ENCODE measurements at regions not wholly inside any gene's neighbourhood (a gene's known extent, or its start where the extent isn't known, plus 50 kb on each side); places are given as distances from the start of the nearest gene placed in this dataset.

DNA sequence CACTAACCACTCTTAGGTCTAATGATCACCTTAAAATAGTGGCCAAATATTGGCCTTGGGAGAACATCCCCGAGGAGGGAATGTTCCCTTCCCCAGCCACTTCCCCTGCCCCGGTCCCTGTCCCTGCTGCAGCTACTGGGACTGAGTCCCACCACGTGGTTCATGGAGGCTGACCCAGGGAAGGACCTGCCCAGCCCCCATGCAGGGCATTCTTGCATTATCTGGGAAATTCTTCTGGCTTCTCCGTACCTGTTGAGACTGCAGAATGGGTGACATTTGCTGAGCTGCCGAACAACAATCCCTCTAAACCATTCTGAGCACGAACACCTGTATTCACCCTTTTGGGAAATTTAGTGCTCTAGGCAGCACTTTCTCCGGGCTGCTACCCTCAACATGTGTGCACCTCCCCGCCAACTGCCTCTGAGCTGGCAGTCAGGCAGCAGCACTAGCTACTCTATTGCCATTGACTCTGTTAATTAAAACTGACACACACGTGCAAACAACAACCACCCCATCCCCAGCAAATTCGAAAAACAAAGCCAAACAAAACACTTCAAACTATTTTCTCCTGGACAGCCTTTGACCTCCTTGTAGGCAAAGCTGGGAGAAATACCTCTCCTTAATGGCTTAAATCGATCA lies 567.4 kb upstream of the MKI67 start:
- no peak for FAIRE-seq

DNA sequence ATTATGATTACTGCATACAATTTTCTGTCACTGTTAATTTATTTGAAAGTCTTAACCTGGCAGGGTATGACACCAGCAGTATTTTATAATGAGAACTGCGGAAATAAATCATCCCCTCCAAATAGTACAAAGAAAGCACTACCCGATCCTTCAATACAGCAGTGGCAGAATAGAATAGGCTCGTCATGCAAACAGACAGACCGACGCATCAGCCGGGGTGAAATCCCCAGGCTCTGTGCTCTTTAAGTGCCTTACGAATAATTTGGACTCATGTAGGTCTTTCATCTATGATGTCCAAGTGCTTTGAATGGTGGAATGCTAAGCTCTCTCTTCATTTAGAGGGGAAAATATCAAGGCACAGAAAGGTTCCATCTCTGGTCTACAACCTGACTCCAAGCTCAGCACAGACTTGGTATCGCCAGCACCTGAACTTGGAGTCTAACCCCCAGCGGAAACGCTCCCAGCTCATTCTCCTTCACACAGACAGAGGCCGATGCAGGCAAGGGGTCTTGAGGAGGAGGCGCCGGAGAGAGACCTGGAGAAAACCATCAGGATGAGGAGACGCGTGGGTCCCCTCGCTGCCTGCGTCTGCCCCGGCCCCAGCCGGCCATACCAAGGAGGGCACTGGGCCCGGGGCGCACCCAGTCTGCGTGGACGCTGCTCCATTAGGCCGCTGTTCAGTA lies 568.1 kb upstream of the MKI67 start:
- FAIRE-seq = no peak

DNA sequence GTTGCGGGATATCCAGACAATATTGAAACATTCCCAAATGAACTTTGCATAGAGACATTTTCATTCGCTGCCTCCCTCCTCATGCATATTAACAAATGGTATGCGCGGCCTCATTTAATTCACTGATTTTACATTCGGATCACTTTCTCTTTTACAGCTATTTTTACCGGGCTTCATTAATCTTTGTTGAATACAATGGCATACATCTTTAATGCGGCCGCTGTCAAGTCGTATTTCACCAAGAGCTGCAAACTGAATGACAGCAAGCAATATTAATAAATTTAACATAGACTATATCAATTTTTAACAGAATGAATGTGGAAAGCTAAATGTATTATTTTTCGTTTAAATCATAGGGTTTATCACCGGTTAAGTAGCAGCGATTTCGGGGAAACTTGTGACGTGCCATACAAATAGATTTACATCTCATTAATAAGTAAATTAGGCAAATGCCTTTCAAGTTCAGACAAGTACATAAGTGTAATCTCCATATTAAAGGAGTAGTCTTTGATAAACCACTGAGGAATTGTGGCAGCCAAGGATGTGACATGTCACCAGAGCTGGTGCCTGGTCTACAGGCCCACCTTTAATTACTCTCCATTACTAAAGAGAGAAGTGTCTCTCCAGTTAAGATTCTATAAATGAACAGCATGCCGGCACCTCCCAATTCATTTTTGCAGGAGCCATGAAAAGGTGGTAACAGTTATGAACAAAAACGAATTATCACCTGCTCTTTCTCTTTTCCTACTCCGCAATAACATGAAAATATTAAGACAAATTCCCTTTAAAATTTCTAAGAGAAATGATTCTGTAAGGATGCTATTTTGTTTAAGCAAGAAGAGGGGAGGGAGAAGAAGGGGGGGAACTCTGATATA lies 568.9 kb upstream of the MKI67 start:
- no peak for FAIRE-seq

DNA sequence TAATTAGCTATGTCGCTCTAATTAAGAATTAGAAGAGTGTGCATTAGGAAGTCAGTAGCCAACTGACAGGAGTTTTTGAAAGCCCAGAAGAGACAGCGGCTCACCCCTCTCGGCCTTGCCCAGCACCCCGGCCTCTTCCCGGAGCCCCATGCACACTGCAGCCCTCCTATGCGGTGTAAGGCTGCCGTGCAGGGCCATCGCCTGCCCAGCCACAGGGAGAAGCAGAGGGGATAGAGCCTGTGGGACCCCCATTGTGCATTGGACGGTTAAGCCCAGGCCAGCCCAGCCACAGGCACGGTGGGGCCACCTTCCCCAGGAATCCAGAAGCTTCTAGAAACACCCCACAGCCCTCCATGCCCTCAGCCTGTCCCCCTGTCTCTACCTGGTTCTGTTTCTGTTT lies 569.7 kb upstream of the MKI67 start:
- FAIRE-seq = no peak

DNA sequence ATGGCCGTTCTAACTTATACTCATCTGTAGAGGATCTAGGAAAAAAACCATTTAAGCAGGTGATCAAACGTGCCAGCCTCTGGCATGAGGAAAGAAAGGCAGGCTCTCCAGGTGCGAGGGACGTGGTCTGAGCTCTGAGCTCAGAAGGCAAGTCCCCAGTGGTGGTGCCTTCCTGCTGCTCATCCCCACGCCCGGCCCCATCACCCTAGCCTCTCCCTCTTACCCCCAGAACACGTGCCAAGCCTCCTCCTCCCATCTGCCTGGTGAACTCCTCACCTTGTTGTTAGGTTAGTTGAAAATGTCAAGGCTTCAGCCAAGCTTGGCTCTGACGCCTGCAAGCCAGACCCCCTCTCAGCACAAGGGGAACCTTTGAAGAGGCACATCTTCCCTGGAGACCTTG lies 571.2 kb upstream of the MKI67 start:
- FAIRE-seq = no peak

DNA sequence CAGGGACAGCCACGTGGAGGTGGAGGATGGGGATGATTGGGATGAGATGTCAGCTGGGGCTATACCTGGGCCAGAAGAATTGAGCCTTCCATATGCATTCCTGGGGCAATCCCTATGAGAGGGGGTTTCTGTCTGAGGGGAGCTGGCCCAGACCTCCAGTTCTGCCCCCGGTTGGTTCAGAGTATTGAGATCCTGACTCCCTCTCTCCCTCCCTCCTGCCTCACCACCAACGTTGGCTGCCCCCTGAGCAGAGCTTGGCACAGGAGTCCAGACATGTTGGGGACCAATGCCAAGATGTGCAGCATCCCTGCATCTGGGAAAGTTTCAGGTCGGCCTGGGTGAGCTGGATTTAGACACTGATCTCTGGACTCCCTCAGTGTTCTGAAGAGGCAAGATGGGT lies 575.2 kb upstream of the MKI67 start:
- FAIRE-seq = no peak

DNA sequence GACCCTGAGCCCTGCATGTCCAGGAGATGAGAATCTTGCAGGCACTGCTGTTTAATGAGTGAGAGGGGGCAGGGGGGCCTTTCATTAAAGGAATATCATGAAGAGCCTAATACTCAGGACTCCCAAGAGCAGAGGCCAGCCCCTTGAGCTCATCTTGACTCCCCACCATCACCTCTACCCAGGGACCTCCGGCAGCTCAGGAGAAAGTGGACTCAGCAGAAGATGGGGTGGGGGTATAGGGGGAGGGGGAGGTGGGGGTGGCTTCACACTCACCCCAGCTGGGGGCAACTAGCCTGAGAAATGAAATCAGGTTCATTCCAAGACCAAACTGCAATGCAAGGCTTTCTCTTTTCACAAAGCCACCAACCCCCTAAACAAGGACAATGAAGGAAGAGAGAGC lies 575.6 kb upstream of the MKI67 start:
- no peak for FAIRE-seq

DNA sequence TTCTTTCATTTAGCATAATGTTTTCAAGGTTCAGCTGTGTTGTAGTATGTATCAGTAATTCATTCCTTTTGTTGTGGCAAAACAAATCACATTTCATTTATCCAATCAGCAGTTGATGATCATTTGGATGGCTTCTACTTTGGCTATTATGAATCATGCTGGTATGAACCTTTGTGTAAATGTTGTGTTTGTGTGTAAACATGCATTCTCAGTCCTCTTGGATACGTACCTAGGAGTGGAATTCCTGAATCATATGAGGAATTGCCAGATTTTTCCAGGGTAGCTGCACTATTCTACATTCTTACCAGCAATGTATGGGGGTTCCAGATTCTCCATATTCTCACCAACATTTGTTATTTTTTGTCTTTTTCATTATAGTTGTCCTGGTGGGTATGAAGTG lies 578.5 kb upstream of the MKI67 start:
- no peak for FAIRE-seq

DNA sequence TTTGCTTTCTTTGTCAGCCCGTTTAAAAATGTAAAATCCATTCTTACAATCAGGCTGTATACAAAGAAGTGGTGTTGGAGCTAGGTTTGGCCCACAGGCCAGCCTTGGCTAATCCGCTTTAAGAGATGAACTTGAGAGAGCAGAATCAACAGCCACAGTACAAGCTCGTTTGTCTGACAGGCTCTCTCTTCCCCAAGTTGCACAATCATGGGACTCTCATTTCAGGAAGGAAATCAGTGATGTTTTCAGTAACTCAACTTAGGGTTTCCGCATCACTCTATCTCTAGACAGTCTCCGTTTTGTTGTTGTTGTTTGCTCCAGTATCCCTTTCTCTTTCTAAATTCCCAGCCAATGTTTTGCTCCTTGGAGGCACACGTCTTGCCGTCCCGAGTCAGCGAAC lies 582.0 kb upstream of the MKI67 start:
- no peak for FAIRE-seq

DNA sequence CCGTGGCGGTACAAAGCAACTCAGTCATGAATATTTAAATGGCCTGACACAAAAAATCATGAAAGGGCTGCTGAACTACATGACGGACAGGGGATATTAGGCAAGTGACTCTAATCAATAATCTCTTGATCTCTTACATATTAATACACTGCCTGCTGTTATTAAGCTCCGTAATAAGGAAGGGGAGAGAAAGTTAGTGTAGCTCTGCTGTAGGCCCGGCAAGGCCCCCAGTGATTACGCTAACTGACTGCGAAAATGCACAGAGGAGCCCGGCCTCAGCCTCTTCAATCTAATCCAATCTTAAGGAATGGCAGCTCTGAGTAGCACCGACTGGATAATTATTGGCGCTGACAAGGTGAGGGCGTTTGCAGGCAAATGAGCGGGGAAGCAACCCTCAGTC lies 583.5 kb upstream of the MKI67 start:
- FAIRE-seq = no peak

DNA sequence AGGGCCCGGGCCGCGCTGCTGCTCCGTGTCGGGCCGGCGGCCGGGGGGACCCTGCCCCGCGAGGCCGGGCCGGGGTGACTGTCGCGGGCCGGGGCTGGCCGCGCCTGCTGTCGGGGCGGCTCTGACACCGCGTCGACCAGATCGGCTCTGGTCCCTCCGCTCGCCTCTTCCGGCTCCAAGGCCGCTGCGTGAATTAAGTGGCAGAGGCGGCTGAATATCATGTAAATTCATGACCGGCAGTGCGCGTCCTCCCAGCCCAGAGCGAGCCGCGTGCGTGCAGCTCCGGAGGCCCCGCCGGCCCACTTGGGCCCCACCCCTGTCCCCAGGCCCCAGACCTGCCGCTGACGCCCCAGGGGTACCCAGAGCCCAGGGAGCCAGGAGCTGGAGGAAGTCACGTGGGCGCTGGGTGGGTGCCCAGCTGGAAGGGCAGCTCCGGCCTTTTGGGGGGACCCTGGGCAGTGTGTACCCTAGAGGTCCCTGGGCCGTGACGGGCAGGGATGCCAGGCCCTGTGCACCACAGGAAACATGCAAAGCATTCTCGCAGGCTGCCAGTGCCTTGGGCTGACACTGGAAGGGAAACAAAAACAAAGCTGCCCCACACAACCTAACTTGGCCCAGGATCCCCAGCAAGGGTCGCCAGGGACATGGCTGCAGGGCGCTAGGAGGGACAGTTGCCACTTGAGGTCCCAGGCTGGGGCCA lies 584.0 kb upstream of the MKI67 start:
- no peak for FAIRE-seq

DNA sequence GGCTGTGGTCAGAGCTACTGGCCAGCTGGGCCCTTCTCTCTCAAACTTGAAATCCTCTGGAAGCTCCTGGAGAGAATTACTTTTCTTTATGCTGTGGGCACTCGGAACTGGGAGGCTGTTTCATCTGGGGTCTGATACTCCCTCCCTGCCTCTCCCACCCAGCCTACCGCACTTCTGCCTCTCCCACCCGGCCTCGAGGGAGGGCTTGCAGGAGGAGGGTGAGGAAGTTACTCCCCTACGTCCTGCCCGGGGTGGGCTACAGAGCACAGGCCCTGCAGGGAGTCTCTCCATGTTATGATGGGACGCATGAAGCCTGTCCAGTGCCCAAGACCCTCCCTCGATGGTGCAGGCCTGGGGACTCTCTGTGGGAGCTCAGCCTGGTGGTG lies 584.6 kb upstream of the MKI67 start:
- no peak for FAIRE-seq

DNA sequence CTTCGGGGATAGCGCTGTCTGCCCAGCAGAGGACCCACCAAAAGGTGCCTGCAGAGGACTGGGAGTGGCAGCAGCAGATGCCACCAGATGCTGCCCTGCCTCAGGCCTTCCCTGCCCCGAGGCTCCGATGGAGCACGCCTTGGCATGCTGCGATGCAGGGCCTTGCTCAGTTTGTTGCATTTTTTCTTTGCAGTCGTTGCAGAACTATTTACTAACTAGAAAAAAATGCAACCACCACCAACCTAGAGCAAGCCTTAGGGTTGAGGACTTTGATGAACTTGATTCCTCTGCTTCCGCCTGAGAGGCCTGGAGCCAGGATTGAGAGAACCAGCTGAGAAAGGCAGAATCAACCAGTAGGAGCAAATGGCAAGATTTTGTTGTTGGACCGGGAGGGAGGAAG lies 585.6 kb upstream of the MKI67 start:
- no peak for FAIRE-seq

DNA sequence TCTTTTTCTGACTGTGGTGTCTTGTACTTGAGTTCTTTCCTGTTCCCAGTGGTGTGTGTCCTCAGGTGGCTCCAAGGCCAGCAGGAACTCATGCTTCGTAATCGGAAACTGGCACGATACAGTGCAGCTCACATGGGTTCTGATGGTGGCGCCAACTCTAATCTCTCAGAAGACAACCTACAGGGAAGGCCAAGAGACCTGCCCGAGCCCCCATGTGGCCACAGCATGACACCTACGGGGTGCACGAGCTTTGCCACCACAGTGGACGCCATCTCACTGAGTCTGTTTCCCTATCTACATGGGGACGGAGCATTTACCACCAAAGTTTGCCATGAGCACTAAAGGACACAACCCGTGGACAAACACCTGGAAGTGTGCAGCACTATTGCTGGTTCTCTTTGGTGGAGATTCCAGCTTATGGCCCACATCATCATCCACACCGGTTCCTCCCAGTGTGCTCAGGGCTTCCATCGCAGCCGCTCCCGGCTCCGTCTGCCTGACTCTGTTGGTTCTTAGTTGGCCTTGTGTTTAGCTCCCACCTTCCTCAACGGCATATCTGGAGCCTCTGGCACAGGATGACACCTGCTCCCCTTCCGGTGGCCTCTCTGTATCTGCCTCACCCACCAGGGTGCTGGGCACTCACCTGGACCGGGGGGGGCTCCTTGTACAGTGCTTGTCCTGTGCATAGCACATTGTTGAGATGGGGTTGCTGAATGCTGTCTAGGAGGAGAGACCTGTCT lies 586.6 kb upstream of the MKI67 start:
- FAIRE-seq = no peak

DNA sequence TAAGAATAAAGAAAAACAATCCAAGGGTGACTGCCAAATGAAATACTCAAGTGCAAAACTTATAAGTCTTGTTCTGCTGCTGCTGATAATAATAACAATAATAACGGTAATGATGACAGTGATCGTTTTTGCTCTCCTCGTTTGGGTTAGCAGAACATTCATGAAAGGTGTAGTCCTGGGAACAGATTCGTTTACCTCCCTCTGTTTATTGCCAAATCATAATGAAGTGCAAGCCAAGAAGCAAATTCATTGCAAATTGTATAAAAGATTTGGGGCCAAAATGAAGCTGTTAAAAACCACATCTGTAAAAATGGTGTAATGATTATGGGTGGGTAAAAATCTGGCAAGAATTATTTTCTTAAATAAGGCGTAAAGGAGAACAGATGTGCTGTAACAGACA lies 587.2 kb upstream of the MKI67 start:
- no peak for FAIRE-seq

DNA sequence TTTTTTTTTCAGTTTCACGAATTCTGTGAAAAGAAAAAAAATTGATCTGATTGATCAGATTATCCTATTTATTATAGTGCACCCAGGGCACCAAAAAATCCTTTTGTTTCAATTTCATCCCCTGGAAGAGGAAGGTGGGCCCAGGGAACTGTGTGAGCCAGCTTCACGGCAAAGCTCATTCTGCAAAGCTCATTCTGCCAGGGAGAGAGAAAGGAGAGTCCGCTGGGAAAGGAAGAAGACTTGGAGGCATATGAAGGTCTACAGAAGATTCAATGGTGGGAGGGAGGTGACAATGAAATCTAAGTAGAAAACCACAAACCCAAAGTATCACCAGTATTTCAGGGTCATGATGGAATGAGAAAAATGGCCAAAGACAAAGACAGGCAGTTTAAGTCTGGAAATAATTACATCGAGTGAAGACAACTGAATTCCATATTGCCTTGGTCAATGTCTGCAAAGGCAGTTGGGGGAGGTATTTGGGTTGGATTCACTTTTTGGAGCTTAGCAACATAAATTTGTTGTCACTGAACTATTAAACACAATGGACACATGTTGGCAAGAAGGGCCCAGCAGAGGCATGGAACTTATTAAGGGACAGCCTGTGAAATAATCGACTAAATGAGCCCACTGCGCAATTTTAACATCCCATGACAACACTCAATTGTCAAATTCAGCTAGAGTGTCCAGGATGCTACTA lies 587.8 kb upstream of the MKI67 start:
- no peak for FAIRE-seq

DNA sequence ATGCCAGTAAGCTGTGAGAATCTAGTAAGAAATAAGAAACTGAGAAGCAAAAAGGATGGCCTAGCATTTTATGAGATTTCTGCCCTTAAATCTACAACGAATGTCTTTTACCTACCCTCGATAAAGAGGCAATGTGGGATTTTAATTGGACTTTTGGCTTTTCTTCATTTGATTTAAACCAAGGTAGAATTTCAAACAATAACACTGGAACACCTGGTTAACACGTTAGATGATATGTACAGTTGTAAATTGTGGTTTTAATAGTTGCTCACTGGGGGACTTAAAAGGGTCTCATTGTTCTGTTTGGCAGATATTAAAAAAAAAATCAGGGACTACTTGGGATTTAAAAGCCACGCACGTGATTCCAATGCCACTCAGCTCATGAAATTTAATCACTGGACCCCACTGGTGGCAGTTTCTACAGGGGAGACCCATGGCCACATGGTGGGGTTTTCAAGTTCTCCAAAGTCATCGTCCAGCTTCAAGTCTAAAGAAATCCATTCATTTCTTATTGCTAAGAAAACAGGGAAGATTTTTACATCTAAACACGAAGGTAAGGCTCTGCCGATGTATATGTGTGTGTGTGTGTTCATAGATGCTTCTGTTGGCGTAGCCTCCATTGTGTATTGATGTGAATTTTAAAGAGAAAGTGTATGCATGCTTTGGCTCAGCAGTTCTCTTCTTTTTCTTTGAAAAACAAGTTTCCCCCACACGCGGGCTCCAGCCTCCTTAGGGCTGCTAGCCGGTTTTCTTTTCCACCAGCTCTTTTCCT lies 588.6 kb upstream of the MKI67 start:
- FAIRE-seq = no peak

DNA sequence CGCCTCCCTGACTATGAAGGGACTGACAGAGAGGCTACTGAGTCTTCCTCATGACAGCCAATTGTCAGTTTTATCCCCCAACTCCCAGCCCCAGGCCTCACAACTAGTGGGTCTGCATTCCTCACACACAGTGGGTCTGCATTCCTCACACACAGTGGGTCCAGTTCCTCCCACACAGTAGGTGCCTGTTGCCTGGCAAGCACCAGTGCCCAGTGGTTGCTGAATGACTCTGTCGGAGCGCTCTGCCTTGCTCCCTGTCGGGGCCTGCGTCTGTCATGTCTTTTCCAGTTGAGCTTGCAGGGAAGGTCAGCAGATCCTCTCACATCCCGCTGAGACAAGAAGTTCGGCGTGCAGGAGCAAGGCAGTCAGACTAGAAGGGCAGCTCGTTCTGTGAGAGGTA lies 590.0 kb upstream of the MKI67 start:
- FAIRE-seq = no peak

DNA sequence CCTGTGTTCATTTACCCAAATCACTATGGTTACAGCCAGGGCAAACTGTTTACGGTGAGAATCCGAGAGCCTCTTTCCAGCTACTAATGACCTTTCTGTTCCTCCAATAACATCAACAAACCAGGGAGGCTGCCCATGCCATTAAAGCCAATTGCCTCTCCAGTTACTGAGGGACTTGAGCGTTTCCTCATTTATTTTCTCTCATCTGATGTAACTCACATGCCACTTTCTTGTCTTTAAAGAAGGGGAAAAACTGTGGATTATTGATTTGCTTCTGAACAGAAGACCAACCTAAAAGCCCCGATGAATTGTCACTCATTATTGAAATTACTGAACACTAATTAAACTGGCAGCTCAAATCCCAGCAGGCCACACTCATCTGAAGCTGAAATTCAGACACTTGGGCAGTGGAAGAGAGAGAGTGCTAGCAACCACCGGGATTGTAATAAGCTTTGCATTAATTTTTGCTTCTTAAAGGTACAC lies 595.8 kb upstream of the MKI67 start:
- no peak for FAIRE-seq

DNA sequence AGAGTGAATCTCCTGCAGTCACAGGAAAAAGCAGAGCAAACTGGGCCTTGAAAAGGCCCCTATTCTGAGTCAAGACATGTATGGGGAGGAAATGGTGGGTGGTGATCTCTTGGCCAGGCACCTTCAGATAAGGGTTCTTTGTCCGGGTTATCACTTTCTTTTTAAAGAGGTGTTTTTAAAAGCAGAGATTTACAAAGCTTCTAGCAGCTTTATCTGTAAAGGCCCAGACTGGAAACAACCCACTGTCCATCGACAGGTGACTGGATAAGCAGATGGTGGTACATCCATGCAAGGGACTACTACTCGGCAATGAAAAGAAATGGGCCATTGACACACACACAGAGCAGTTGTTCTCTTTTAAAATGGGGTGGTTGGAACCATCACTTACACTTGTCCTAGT lies 596.7 kb upstream of the MKI67 start:
- FAIRE-seq = no peak

DNA sequence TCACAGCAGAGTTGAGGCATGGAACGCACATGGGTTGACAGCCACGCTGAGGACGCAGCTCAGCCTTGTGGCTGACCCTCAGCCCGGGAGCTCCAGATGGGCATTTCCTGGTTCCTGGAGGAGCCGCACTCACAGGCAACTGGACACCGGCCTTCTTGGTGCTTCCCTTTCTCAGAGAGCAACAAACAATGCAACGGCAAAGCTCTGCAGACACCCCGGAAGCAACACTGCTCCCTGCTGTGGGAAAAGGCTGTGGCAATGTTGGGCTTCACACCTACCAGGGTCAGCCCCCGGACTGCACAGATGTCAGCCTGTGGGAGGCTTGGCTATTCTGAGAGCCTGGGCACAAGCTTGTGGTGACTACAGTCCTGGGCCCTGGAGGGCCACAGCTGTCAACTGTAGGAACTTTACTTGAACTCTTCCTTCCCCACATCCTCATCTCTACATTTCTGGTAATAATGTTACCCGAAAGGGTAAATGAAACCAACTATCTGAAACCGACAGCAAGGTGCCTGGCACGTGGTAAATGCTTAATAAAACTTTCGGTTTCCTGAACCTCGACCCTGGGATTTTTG lies 597.5 kb upstream of the MKI67 start:
- FAIRE-seq = no peak
